ENCODE measurements at regions not wholly inside any gene's neighbourhood (a gene's known extent, or its start where the extent isn't known, plus 50 kb on each side); places are given as distances from the start of the nearest gene placed in this dataset.
"Not testable (repeated sequence)": the region's sequence is repeated elsewhere in the genome, so short reads cannot be mapped to it uniquely, and the experiment has no call there.

GRCh38 chr2:109693292-109693691 lies 79.1 kb downstream of the SOWAHC start:
- TF ChIP-seq CTCF (IDR thresholded peaks at IDR 0.05); POLR2AphosphoS5 (IDR thresholded peaks at IDR 0.05); POLR2A (IDR thresholded peaks at IDR 0.05); EP300 (IDR thresholded peaks at IDR 0.05; ENCODE audit: low read depth): not testable (repeated sequence)

All from transverse colon (tissue), 4 donors.